ENCODE measurements at regions not wholly inside any gene's neighbourhood (a gene's known extent, or its start where the extent isn't known, plus 50 kb on each side); places are given as distances from the start of the nearest gene placed in this dataset.

GRCh38 chr2:19461504-19462255 lies 103.3 kb upstream of the OSR1 start:
- TF ChIP-seq POLR2AphosphoS5 (IDR thresholded peaks at IDR 0.05; ENCODE audit: low read depth, low read length): no peak
- TF ChIP-seq SIN3A (IDR thresholded peaks at IDR 0.05; ENCODE audit: borderline replicate concordance, insufficient read depth, low read length): no peak
- no peak for TF ChIP-seq TAF1 (IDR thresholded peaks at IDR 0.05; ENCODE audit: borderline replicate concordance, insufficient read depth, low read length)
- TF ChIP-seq FOXP2 (optimal IDR thresholded peaks at IDR 0.05; ENCODE audit: borderline replicate concordance, extremely low read depth, extremely low read length, insufficient read depth): no peak
- TF ChIP-seq REST (IDR thresholded peaks at IDR 0.05; ENCODE audit: insufficient read depth in 1 of 2, low read depth in 2 of 2, low read length in 2 of 2): no peak

DNA sequence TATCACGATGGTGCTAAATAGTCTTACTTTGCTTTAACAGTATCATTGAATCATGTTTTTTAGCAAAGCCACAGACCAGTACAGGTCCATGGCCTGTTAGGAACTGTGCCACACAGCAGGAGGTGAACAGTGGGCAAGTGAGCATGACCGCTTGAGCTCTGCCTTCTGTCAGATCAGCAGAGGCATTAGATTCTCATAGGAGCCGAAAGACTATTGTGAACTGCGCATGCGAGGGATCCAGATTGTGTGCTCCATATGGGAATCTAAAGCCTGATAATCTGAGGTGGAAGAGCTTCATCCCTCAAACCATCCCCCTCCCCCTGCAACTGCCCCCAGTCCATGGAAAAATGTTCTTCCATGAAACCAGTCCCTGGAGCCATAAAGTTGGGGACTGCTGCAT lies 102.3 kb upstream of the OSR1 start:
- TF ChIP-seq SIN3A (IDR thresholded peaks at IDR 0.05; ENCODE audit: borderline replicate concordance, insufficient read depth, low read length): no peak
- TF ChIP-seq REST (IDR thresholded peaks at IDR 0.05; ENCODE audit: insufficient read depth in 1 of 2, low read depth in 2 of 2, low read length in 2 of 2): no peak
- no peak for TF ChIP-seq POLR2AphosphoS5 (IDR thresholded peaks at IDR 0.05; ENCODE audit: low read depth, low read length)
- TF ChIP-seq FOXP2 (optimal IDR thresholded peaks at IDR 0.05; ENCODE audit: borderline replicate concordance, extremely low read depth, extremely low read length, insufficient read depth): no peak
- TF ChIP-seq TAF1 (IDR thresholded peaks at IDR 0.05; ENCODE audit: borderline replicate concordance, insufficient read depth, low read length): no peak

DNA sequence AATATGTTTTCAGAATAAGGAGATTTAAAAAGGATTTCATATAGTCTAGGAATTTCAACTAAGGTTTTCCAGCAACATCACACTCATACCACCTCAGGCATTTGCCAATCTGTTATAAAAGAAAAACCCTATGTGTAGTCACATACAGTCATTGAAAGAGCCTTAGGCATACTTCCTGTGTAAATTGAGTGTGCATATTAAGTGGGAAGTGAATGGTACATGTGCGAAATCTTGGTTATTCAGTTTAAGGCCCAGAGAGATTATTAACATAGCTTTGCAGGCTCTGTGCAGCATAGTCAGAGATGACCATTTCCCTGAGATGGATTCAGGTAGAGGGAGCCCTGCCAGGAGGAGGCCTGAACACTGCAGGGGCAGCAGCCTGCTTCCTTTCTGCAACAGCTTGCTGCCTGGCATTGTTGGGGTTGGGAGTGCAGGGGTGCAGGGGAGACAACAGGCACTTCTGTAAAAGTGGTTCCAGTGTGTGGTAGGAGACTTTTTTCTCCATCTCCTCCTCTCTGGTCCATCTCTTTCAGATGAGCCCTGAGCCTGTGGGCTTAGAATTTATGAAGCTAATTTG lies 100.1 kb upstream of the OSR1 start:
- TF ChIP-seq REST (IDR thresholded peaks at IDR 0.05; ENCODE audit: insufficient read depth in 1 of 2, low read depth in 2 of 2, low read length in 2 of 2) (no peak), FOXP2 (optimal IDR thresholded peaks at IDR 0.05; ENCODE audit: borderline replicate concordance, extremely low read depth, extremely low read length, insufficient read depth) (no peak), TAF1 (IDR thresholded peaks at IDR 0.05; ENCODE audit: borderline replicate concordance, insufficient read depth, low read length) (no peak), SIN3A (IDR thresholded peaks at IDR 0.05; ENCODE audit: borderline replicate concordance, insufficient read depth, low read length) (no peak), POLR2AphosphoS5 (IDR thresholded peaks at IDR 0.05; ENCODE audit: low read depth, low read length) (no peak)

GRCh38 chr2:19457809-19458208 lies 99.4 kb upstream of the OSR1 start:
- no peak for TF ChIP-seq POLR2AphosphoS5 (IDR thresholded peaks at IDR 0.05; ENCODE audit: low read depth, low read length)
- no peak for TF ChIP-seq FOXP2 (optimal IDR thresholded peaks at IDR 0.05; ENCODE audit: borderline replicate concordance, extremely low read depth, extremely low read length, insufficient read depth)
- no peak for TF ChIP-seq SIN3A (IDR thresholded peaks at IDR 0.05; ENCODE audit: borderline replicate concordance, insufficient read depth, low read length)
- no peak for TF ChIP-seq TAF1 (IDR thresholded peaks at IDR 0.05; ENCODE audit: borderline replicate concordance, insufficient read depth, low read length)
- no peak for TF ChIP-seq REST (IDR thresholded peaks at IDR 0.05; ENCODE audit: insufficient read depth in 1 of 2, low read depth in 2 of 2, low read length in 2 of 2)

Measured in PFSK-1 (cell line).